ENCODE measurements at regions not wholly inside any gene's neighbourhood (a gene's known extent, or its start where the extent isn't known, plus 50 kb on each side); places are given as distances from the start of the nearest gene placed in this dataset.

GRCh38 chr10:10605551-10606081, 412.1 kb upstream of the CELF2 start:
- TF ChIP-seq SMC3 (IDR thresholded peaks at IDR 0.05; ENCODE audit: borderline replicate concordance, low read length) = no peak
- TF ChIP-seq ATF2 (IDR thresholded peaks at IDR 0.05; ENCODE audit: low read length) = no peak
